Osteocyte (in vitro differentiated cells): ENCODE measurements at regions not wholly inside any gene's neighbourhood (a gene's known extent, or its start where the extent isn't known, plus 50 kb on each side); places are given as distances from the start of the nearest gene placed in this dataset.

Source experiments
- DNase-seq: peaks from one replicate; pipeline ENCODE4 v3.0.0; 2021; ENCODE audit warnings: mixed read lengths; ENCODE audit not compliant: unreplicated experiment; ENCODE audit errors: extremely low spot score
- H3K27ac Mint-ChIP-seq: one replicate; pipeline ENCODE4 v1.8.0; 2021; ENCODE audit warnings: mild to moderate bottlenecking, mixed read lengths; ENCODE audit not compliant: unreplicated experiment
- H3K27me3 Mint-ChIP-seq: one replicate; pipeline ENCODE4 v1.8.0; 2021; ENCODE audit warnings: mixed read lengths; ENCODE audit not compliant: unreplicated experiment
- H3K36me3 Mint-ChIP-seq: one replicate; pipeline ENCODE4 v1.8.0; 2021; ENCODE audit warnings: mixed read lengths; ENCODE audit not compliant: unreplicated experiment
- H3K4me1 Mint-ChIP-seq: one replicate; pipeline ENCODE4 v1.8.0; 2021; ENCODE audit warnings: mixed read lengths; ENCODE audit not compliant: unreplicated experiment
- H3K4me3 Mint-ChIP-seq: one replicate; pipeline ENCODE4 v1.8.0; 2021; ENCODE audit warnings: mild to moderate bottlenecking, moderate library complexity, mixed read lengths; ENCODE audit not compliant: unreplicated experiment
- H3K9me3 Mint-ChIP-seq: one replicate; pipeline ENCODE4 v1.8.0; 2021; ENCODE audit warnings: mixed read lengths; ENCODE audit not compliant: unreplicated experiment
- TF ChIP-seq, protein P1 (sequence below): fragments of 200-600 bp; sonication (generic); IDR thresholded peaks from 2 replicates; pipeline ENCODE4 v1.5.0; 2021; ENCODE audit warnings: antibody characterized with exemption, mild to moderate bottlenecking, moderate library complexity

DNA sequence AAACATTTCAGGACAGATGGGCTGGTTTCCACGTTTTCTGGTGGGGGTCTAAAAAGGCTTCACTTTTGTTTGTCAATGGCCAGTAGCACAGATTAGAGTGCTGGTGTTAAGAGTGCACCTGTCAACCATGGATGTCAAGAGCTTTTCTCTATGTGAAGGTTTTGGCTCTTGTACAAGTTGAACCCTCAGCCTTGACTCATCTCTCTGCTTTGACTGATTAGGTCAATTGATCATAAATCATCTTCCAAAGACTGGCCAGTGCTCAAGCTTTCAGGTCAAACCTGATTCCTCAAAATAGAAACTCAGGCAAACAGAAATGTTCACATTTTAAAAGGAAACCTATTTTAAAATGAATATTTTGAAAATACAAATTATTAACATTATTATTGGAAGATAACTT, 59.6 kb upstream of the SP4 start:
- Mint-ChIP-seq H3K27me3 (no peaks in the 10 kb centered on the region), H3K9me3 (peaks cover 4% of the 10 kb centered on the region), H3K36me3 (no peaks in the 10 kb centered on the region), H3K4me1 (no peaks in the 10 kb centered on the region), H3K4me3 (no peak overlapping the region), H3K27ac (no peak overlapping the region)
- TF ChIP-seq, protein P1, sequence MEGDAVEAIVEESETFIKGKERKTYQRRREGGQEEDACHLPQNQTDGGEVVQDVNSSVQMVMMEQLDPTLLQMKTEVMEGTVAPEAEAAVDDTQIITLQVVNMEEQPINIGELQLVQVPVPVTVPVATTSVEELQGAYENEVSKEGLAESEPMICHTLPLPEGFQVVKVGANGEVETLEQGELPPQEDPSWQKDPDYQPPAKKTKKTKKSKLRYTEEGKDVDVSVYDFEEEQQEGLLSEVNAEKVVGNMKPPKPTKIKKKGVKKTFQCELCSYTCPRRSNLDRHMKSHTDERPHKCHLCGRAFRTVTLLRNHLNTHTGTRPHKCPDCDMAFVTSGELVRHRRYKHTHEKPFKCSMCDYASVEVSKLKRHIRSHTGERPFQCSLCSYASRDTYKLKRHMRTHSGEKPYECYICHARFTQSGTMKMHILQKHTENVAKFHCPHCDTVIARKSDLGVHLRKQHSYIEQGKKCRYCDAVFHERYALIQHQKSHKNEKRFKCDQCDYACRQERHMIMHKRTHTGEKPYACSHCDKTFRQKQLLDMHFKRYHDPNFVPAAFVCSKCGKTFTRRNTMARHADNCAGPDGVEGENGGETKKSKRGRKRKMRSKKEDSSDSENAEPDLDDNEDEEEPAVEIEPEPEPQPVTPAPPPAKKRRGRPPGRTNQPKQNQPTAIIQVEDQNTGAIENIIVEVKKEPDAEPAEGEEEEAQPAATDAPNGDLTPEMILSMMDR, result no peak
- no peak for DNase-seq

DNA sequence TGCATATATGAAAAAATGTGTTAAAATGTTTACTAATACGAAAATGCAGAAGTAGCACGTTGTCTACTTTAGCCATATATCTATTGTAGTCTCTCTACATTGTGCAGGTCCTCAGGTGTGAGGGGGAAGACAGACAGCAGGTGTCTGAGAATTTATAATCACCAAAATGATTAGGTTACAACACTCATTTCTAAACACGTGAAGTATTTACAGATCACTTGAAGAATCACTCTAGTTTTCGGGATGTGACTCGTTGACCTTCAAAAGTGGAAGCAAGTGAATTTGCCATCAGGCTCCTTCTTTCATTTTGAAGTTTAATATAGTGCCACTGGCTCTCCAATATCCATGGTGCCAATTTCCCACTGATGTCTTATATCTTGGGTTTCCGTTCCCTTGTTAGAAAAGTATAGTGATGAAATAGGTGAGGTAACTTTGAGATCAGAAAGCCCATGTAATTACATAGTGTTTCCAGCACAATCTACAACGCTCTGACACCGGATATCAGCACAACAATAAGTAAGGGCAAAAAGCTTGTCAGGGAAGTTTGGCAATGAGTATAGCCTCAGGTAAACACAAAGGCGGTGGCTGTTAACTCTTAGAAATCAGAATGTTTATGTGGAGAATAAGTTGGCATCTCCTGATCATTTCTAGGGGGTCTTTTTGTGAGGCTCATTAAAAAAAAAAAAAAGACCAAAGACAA, 57.5 kb upstream of the SP4 start:
- TF ChIP-seq, protein P1, result no peak
- H3K27me3 Mint-ChIP-seq, result no peaks in the 10 kb centered on the region
- no peaks in the 10 kb centered on the region for H3K36me3 Mint-ChIP-seq
- no peak overlapping the region for H3K4me3 Mint-ChIP-seq
- no peak overlapping the region for H3K27ac Mint-ChIP-seq
- DNase-seq, result no peak
- no peaks in the 10 kb centered on the region for H3K4me1 Mint-ChIP-seq
- H3K9me3 Mint-ChIP-seq, result peaks cover 4% of the 10 kb centered on the region

DNA sequence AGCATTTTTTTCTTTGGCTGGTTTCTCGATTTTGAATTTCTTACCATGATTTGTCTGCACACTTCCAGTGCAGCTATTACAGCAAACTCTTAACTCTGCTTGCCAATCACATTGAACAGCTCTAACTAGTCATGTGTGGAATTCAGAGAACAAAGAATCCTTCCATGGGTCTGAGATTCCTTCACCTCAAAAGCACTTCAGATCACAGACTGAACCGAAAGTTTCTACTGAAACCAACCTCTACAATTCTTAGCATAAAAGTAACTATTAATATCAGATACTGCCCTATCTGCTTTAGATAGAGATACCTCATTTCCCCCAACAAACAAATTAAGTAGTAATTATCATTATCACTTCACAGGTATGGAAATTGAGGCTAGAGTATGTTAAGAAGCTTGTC, 56.5 kb upstream of the SP4 start:
- Mint-ChIP-seq H3K27ac (no peak overlapping the region), H3K36me3 (no peaks in the 10 kb centered on the region), H3K9me3 (peaks cover 4% of the 10 kb centered on the region), H3K4me3 (no peak overlapping the region), H3K27me3 (no peaks in the 10 kb centered on the region), H3K4me1 (no peaks in the 10 kb centered on the region)
- TF ChIP-seq, protein P1, result no peak
- DNase-seq, result no peak

DNA sequence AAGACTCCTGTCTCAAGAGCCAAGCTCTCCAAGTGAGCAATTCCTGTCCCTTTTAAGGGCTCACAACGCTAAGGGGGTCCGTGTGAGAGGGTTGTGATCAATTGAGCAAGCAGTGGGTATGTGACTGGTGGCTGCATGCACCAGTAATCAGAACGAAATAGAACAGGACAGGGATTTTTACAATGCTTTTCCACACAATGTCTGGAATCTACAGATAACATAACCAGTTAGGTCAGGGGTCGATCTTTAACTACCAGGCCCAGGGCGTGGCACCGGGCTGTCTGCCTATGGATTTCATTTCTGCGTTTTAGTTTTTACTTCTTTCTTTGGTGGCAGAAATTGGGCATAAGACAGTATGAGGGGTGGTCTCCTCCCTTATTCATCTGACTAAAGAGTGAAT, 54.9 kb upstream of the SP4 start:
- TF ChIP-seq, protein P1, result no peak
- H3K36me3 Mint-ChIP-seq, result no peaks in the 10 kb centered on the region
- peaks cover 11% of the 10 kb centered on the region for H3K9me3 Mint-ChIP-seq
- H3K27me3 Mint-ChIP-seq, result no peaks in the 10 kb centered on the region
- H3K27ac Mint-ChIP-seq, result no peak overlapping the region
- H3K4me3 Mint-ChIP-seq, result no peak overlapping the region
- DNase-seq, result no peak
- no peaks in the 10 kb centered on the region for H3K4me1 Mint-ChIP-seq

DNA sequence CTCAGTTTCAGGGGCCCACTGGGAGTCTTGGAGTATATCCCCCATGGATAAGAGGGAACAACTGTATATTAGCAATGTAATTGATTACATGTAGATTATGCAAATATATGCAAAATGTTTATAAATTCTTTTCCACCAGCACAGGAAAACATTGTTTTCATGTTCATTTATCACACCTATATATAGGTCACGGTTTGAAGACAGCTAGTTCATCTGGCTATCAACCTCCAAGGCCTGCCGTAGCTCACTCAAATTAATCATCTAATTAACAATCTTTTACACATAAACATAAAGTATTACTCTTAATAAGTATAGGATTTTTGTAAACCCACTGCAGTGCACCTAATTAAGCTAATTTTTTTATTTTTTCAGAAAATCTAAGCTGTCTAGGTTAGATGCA, 53.7 kb upstream of the SP4 start:
- TF ChIP-seq, protein P1, result no peak
- H3K27ac Mint-ChIP-seq, result no peak overlapping the region
- DNase-seq, result no peak
- H3K4me3 Mint-ChIP-seq, result no peak overlapping the region
- H3K36me3 Mint-ChIP-seq, result no peaks in the 10 kb centered on the region
- H3K9me3 Mint-ChIP-seq, result peaks cover 17% of the 10 kb centered on the region
- H3K4me1 Mint-ChIP-seq, result no peaks in the 10 kb centered on the region
- H3K27me3 Mint-ChIP-seq, result no peaks in the 10 kb centered on the region
